Uterus (tissue), 2 donors: ENCODE measurements at regions not wholly inside any gene's neighbourhood (a gene's known extent, or its start where the extent isn't known, plus 50 kb on each side); places are given as distances from the start of the nearest gene placed in this dataset.

Experiments
- POLR2A ChIP-seq, 2 donors: fragments of 450-650 bp; IDR thresholded peaks; one replicate each; pipeline ENCODE4 v1.6.1; 2016; ENCODE audit warnings: antibody characterized with exemption in 2 of 2, mild to moderate bottlenecking in 1 of 2, moderate library complexity in 1 of 2
- TF ChIP-seq, protein P1 (sequence below), 4 experiments: fragments of 200-600 bp in 2 of 4; fragments of 450-650 bp in 2 of 4; sonication (generic) in 2 of 4; IDR thresholded peaks; one replicate each; pipeline ENCODE4 v1.5.1; 2016 to 2019; ENCODE audit warnings: antibody characterized with exemption in 4 of 4, mild to moderate bottlenecking in 2 of 4, moderate library complexity in 1 of 4

DNA sequence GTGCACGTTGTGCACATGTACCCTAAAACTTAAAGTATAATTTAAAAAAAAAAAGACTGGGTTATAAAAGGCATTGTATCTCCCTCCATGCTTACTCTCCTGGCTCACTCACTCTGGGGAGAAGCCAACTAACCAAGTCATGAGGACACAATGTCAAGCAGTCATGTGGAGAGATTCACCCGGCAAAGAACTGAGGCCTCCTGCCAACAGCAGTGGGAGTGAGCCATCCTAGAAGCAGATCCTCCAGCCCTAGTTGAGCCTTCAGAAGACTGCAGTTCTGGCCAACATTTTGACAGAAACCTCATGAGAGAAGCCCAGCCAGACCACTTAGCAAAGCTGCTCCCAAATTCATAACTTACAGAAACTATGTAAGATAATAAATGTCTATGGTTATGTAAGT is 521.7 kb upstream of the FZD8 start:
- TF ChIP-seq, protein P1, sequence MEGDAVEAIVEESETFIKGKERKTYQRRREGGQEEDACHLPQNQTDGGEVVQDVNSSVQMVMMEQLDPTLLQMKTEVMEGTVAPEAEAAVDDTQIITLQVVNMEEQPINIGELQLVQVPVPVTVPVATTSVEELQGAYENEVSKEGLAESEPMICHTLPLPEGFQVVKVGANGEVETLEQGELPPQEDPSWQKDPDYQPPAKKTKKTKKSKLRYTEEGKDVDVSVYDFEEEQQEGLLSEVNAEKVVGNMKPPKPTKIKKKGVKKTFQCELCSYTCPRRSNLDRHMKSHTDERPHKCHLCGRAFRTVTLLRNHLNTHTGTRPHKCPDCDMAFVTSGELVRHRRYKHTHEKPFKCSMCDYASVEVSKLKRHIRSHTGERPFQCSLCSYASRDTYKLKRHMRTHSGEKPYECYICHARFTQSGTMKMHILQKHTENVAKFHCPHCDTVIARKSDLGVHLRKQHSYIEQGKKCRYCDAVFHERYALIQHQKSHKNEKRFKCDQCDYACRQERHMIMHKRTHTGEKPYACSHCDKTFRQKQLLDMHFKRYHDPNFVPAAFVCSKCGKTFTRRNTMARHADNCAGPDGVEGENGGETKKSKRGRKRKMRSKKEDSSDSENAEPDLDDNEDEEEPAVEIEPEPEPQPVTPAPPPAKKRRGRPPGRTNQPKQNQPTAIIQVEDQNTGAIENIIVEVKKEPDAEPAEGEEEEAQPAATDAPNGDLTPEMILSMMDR (IDR thresholded peaks at IDR 0.05), result no peak
- TF ChIP-seq POLR2A (IDR thresholded peaks at IDR 0.05), result no peak
